Mesodermal cell (in vitro differentiated cells): ENCODE measurements at regions not wholly inside any gene's neighbourhood (a gene's known extent, or its start where the extent isn't known, plus 50 kb on each side); places are given as distances from the start of the nearest gene placed in this dataset.
"Not testable (repeated sequence)": the region's sequence is repeated elsewhere in the genome, so short reads cannot be mapped to it uniquely, and the experiment has no call there.

ENCODE experiments used
- H3K27ac ChIP-seq: 2 replicates; pipeline ENCODE4 v1.7.0; 2013; ENCODE audit warnings: mild to moderate bottlenecking, low read depth, low read length, moderate library complexity; ENCODE audit not compliant: severe bottlenecking
- H3K36me3 ChIP-seq: 2 replicates; pipeline ENCODE4 v1.7.1; 2013; ENCODE audit warnings: mild to moderate bottlenecking, low read length, moderate library complexity; ENCODE audit not compliant: control insufficient read depth, insufficient read depth
- H3K4me1 ChIP-seq: one replicate; pipeline ENCODE4 v1.7.1; 2013; ENCODE audit warnings: mild to moderate bottlenecking, low read length; ENCODE audit not compliant: insufficient read depth, control insufficient read depth, poor library complexity, severe bottlenecking
- H3K4me3 ChIP-seq: 2 replicates; pipeline ENCODE4 v1.7.0; 2013; ENCODE audit warnings: low read length, control low read depth, mild to moderate bottlenecking; ENCODE audit not compliant: insufficient read depth, poor library complexity, severe bottlenecking; ENCODE audit errors: extremely low read depth
- H3K9me3 ChIP-seq: 2 replicates; pipeline ENCODE4 v1.7.1; 2013; ENCODE audit warnings: mild to moderate bottlenecking, low read length, moderate library complexity; ENCODE audit not compliant: control insufficient read depth
- WGBS, 2 experiments: methylation state at CpG; one replicate each; pipeline ENCODE4 v1.1.5; 2013; ENCODE audit warnings: missing lambda C conversion rate in 2 of 2; ENCODE audit not compliant: insufficient coverage in 2 of 2; 5-methylcytosine and 5-hydroxymethylcytosine counted together

GRCh38 chr6:12363277-12363650, 73.1 kb downstream of the EDN1 start:
- H3K9me3 ChIP-seq, H3K27ac ChIP-seq, H3K4me1 ChIP-seq, H3K36me3 ChIP-seq, H3K4me3 ChIP-seq: not testable (repeated sequence)
- WGBS, 2 experiments = 83 to 99% methylated on average over 4 to 6 of the region's 6 CpGs

DNA sequence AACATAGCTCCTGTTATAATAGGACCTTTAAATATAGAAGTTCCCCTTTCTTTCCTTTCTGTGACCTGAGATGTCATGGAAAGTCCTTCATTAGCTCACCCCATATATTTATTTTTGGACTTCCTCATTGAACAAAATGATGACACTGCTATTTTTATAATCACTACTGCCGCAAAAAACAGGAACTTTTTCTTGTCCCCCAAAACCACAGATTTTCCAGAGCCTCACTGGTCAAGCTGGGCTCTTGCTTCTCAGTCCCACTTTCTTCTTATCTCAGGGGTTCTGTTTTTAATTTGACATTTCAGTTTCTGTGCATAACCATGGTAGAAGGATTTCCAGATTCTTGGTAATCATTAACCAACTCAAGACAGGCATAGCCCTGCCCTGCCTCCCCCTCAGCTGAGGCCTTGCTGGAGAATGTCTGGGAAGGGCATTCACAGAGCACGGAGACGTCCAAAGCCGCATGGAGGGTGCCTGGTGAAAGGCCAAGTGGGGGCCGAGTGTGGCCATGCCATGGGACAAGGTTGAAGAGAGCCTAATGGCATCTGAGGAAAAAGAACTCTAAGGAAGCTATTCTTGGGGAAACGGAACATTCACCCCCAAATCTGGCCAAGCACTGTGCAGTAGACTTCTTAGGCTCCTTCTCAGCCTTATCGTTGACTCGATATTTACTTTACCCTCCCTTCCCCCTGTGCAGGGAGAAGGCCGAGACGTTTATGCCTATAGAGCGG, 73.7 kb downstream of the EDN1 start:
- no peaks in the 10 kb centered on the region for H3K36me3 ChIP-seq
- WGBS, 2 experiments = 90 to 94% methylated on average over 5 to 8 of the region's 11 CpGs

DNA sequence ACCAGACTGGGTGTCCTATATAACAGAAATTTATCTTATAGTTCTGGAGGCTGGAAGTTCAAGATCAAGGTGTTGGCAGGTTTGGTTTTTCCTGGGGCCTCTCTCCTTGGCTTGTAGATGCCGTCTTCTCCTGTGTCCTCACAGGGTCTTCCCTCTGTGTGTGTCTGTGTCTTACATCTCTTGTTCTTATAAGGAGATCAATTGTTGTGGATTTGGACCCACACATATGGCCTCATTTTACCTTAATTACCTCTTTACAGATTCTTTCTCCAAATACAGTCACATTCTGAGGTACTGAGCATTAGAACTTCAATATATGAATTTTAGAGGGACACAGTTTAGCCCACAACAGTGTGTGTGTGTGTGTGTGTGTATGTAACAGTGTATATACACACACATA, 74.5 kb downstream of the EDN1 start:
- WGBS, 2 experiments = no CpG with 5 or more reads among the region's 1 CpG
- H3K27ac ChIP-seq = no peak overlapping the region

More for the DNA sequence above, 73.7 kb downstream of the EDN1 start:
- H3K4me3 ChIP-seq = no peak overlapping the region
- H3K4me1 ChIP-seq = peaks cover 7% of the 10 kb centered on the region
- H3K9me3 ChIP-seq = peaks cover 4% of the 10 kb centered on the region
- no peak overlapping the region for H3K27ac ChIP-seq

GRCh38 chr6:12366731-12367130, 76.6 kb downstream of the EDN1 start:
- H3K27ac ChIP-seq = no peak overlapping the region
- H3K4me3 ChIP-seq = no peak overlapping the region
- no peaks in the 10 kb centered on the region for H3K9me3 ChIP-seq
- H3K36me3 ChIP-seq = no peaks in the 10 kb centered on the region
- H3K4me1 ChIP-seq = peaks cover 15% of the 10 kb centered on the region
- WGBS, 2 experiments = 97% methylated on average over 3 of the region's 5 CpGs; no CpG with 5 or more reads in 1 of the 2 experiments

More for the DNA sequence above, 74.5 kb downstream of the EDN1 start:
- Histone ChIP-seq H3K4me3 (no peak overlapping the region), H3K4me1 (peaks cover 7% of the 10 kb centered on the region), H3K36me3 (no peaks in the 10 kb centered on the region), H3K9me3 (peaks cover 4% of the 10 kb centered on the region)

- H3K27ac ChIP-seq = no peak overlapping the region
- H3K9me3 ChIP-seq = no peaks in the 10 kb centered on the region
- peaks cover 15% of the 10 kb centered on the region for H3K4me1 ChIP-seq
- H3K4me3 ChIP-seq = no peak overlapping the region
- H3K36me3 ChIP-seq = no peaks in the 10 kb centered on the region
- WGBS, 2 experiments = 89 to 100% methylated on average over 1 of the region's 1 CpG
These were observed 77.3 kb downstream of the EDN1 start for GRCh38 chr6:12367412-12367811.

GRCh38 chr6:12369355-12369754, 79.2 kb downstream of the EDN1 start:
- no peak overlapping the region for H3K4me3 ChIP-seq
- peaks cover 15% of the 10 kb centered on the region for H3K4me1 ChIP-seq
- no peaks in the 10 kb centered on the region for H3K9me3 ChIP-seq
- no peak overlapping the region for H3K27ac ChIP-seq
- H3K36me3 ChIP-seq = no peaks in the 10 kb centered on the region
- WGBS, 2 experiments = no CpG with 5 or more reads among the region's 1 CpG

DNA sequence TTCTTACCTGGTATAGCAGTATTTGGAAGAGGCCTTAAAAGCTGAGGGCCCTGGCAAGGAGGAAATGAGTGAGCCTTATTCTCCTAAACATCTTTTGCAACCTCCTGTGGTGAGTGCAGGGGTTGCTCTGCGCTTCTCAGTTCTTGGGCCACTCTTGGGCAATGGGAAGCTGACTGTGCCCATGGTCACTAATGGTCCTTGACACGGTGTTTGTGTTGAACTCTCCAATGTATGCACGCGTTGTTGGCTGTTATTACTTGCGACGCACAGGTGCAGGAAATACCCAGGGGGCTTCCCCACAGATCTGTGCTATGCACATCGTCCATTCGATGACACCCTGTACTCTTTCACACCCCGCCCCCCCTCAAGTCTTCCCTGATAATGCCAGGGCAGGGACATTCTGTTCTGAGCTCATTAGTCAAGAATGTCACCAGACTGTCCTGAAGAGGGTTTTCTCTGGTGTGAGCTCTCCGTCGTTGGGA, 79.7 kb downstream of the EDN1 start:
- WGBS, 2 experiments = 91 to 93% methylated on average over 10 of the region's 11 CpGs
- no peak overlapping the region for H3K27ac ChIP-seq
- H3K4me3 ChIP-seq = no peak overlapping the region
- H3K36me3 ChIP-seq = no peaks in the 10 kb centered on the region
- H3K4me1 ChIP-seq = peaks cover 15% of the 10 kb centered on the region
- no peaks in the 10 kb centered on the region for H3K9me3 ChIP-seq

- Histone ChIP-seq H3K4me3 (no peak overlapping the region), H3K36me3 (no peaks in the 10 kb centered on the region), H3K4me1 (peaks cover 11% of the 10 kb centered on the region), H3K9me3 (no peaks in the 10 kb centered on the region), H3K27ac (no peak overlapping the region)
- 100% methylated on average over 1 of the region's 1 CpG; no CpG with 5 or more reads in 1 of the 2 experiments for WGBS, 2 experiments
These were observed 81.0 kb downstream of the EDN1 start for GRCh38 chr6:12371151-12371550.

GRCh38 chr6:12371641-12372146, 81.5 kb downstream of the EDN1 start:
- WGBS, 2 experiments = 65 to 83% methylated on average over 2 of the region's 3 CpGs
- Histone ChIP-seq H3K4me3 (no peak overlapping the region), H3K9me3 (no peaks in the 10 kb centered on the region), H3K36me3 (no peaks in the 10 kb centered on the region), H3K27ac (no peak overlapping the region), H3K4me1 (peaks cover 8% of the 10 kb centered on the region)

DNA sequence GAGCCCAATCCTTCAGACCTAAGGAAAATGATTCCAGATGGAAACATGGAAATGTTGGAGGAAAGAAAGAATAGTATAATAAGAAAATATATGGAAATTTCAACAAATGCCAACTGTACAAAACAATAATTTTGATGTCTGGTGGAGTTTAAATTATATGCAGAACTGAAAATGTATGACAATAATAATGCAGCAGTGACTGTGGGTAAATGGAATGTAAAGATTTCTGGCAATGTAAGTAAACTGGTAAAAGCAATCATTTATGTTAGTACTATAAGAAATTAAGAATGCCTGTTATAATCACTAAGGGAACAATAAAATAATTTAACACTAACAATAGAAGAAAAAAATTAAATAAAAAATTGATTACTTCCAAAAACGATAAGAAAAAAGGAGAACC, 89.0 kb downstream of the EDN1 start:
- no peak overlapping the region for H3K4me3 ChIP-seq
- H3K4me1 ChIP-seq = no peaks in the 10 kb centered on the region
- no peaks in the 10 kb centered on the region for H3K36me3 ChIP-seq
- no CpG with 5 or more reads among the region's 1 CpG for WGBS, 2 experiments
- no peaks in the 10 kb centered on the region for H3K9me3 ChIP-seq
- no peak overlapping the region for H3K27ac ChIP-seq

DNA sequence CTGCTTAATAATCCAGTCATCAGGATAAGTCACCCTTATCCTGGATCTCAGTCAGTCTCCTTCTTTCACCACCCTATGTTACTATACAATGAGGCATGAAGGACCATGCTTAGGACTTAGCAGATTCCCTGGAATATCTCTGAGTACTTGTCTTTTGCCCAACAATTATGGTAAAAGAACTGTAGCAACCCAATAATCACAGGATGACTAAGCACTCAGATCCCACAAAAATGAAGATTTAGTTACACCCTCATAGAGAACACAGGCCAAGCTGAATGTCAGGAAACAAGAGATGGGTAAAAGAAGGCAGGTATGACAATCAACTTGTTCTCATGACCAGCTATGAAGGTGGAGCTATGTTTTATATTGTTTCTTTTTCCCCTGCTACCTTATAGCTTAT, 91.4 kb downstream of the EDN1 start:
- Histone ChIP-seq H3K4me3 (no peak overlapping the region), H3K4me1 (no peaks in the 10 kb centered on the region), H3K27ac (no peak overlapping the region), H3K36me3 (no peaks in the 10 kb centered on the region), H3K9me3 (no peaks in the 10 kb centered on the region)
